ENCODE measurements at regions not wholly inside any gene's neighbourhood (a gene's known extent, or its start where the extent isn't known, plus 50 kb on each side); places are given as distances from the start of the nearest gene placed in this dataset.

DNA sequence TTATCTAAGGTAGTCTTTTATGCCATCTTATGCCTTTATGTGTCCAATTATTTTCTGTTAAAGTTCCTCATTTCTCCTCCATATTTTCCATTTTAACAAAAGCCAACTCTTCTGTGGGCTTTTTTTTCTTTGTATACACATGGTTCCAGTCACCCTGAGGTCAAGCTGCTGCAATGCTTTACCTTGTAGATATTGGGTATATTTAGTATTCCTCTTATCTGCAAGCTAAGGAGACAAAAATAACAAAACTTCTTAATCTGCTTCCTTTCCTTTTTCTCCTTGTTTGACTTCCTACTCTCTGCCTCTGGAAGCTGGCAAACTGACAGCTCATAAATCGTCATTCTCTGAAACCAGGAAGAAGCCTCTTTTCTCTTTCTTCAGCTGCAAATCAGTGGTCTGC is 885.0 kb upstream of the LRRN3 start:
- TF ChIP-seq NR2F2 (IDR thresholded peaks at IDR 0.05) (peak; percentile 66), EGR1 (IDR thresholded peaks at IDR 0.05; ENCODE audit: low read depth in 2 of 2) (no peak)
- TF ChIP-seq, protein P1, sequence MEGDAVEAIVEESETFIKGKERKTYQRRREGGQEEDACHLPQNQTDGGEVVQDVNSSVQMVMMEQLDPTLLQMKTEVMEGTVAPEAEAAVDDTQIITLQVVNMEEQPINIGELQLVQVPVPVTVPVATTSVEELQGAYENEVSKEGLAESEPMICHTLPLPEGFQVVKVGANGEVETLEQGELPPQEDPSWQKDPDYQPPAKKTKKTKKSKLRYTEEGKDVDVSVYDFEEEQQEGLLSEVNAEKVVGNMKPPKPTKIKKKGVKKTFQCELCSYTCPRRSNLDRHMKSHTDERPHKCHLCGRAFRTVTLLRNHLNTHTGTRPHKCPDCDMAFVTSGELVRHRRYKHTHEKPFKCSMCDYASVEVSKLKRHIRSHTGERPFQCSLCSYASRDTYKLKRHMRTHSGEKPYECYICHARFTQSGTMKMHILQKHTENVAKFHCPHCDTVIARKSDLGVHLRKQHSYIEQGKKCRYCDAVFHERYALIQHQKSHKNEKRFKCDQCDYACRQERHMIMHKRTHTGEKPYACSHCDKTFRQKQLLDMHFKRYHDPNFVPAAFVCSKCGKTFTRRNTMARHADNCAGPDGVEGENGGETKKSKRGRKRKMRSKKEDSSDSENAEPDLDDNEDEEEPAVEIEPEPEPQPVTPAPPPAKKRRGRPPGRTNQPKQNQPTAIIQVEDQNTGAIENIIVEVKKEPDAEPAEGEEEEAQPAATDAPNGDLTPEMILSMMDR (IDR thresholded peaks at IDR 0.05; ENCODE audit: low read depth, low read length, missing input control), result no peak
- no peak overlapping the region for H3K4me3 ChIP-seq (ENCODE audit: low read depth in 1 of 3, low read length in 3 of 3)
- no peaks in the 10 kb centered on the region for H3K27me3 ChIP-seq (ENCODE audit: control insufficient read depth in 4 of 4, insufficient read depth in 4 of 4, low read length in 3 of 4)
- no peak overlapping the region for H3K9ac ChIP-seq (ENCODE audit: low read depth in 1 of 2, low read length in 2 of 2)
- DNase-seq (ENCODE audit: low spot score), result no peak
- H3K36me3 ChIP-seq (ENCODE audit: control insufficient read depth in 4 of 4, insufficient read depth in 3 of 4, low read depth in 1 of 4, low read length in 3 of 4), result no peaks in the 10 kb centered on the region
- H3K4me1 ChIP-seq (ENCODE audit: control insufficient read depth in 4 of 4, insufficient read depth in 4 of 4, low read length in 3 of 4), result no peaks in the 10 kb centered on the region
- H3K27ac ChIP-seq (ENCODE audit: low read depth in 1 of 2, low read length in 2 of 2), result no peak overlapping the region
- H3K9me3 ChIP-seq (ENCODE audit: control insufficient read depth in 4 of 4, low read length in 3 of 4), result no peaks in the 10 kb centered on the region
- WGBS, result 25% methylated on average over 1 of the region's 1 CpG

DNA sequence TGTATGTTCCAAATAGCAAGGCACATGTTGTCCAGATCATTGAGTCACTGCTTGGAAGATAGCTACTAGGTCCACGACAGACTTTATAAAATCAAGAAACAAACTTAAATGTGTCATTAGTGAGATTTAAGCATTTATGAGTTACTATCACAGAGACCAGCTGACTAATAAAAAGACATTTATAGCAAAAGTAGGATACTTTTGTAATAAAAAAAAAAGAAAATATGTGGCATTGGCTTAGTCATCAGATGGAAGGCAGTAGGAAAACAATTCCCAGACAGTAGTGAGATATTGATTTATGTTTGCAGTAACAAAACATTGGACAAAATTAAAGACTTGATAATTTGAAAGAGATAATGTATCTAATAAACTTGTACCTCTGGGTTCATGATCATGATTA is 881.0 kb upstream of the LRRN3 start:
- H3K9me3 ChIP-seq (ENCODE audit: control insufficient read depth in 4 of 4, low read length in 3 of 4), result no peaks in the 10 kb centered on the region
- H3K4me3 ChIP-seq (ENCODE audit: low read depth in 1 of 3, low read length in 3 of 3), result no peak overlapping the region
- no peaks in the 10 kb centered on the region for H3K36me3 ChIP-seq (ENCODE audit: control insufficient read depth in 4 of 4, insufficient read depth in 3 of 4, low read depth in 1 of 4, low read length in 3 of 4)
- no peaks in the 10 kb centered on the region for H3K27me3 ChIP-seq (ENCODE audit: control insufficient read depth in 4 of 4, insufficient read depth in 4 of 4, low read length in 3 of 4)
- H3K27ac ChIP-seq (ENCODE audit: low read depth in 1 of 2, low read length in 2 of 2), result no peak overlapping the region
- H3K4me1 ChIP-seq (ENCODE audit: control insufficient read depth in 4 of 4, insufficient read depth in 4 of 4, low read length in 3 of 4), result no peaks in the 10 kb centered on the region
- H3K9ac ChIP-seq (ENCODE audit: low read depth in 1 of 2, low read length in 2 of 2), result no peak overlapping the region
- DNase-seq (ENCODE audit: low spot score), result no peak
- TF ChIP-seq ATF3 (IDR thresholded peaks at IDR 0.05) (no peak), HNF4A (conservative IDR thresholded peaks at IDR 0.05) (no peak), TAF1 (conservative IDR thresholded peaks at IDR 0.05) (no peak), JUND (IDR thresholded peaks at IDR 0.05) (no peak), SP1 (IDR thresholded peaks at IDR 0.05) (no peak), REST (IDR thresholded peaks at IDR 0.05) (no peak), GABPA (IDR thresholded peaks at IDR 0.05 in 1 of 2, conservative IDR thresholded peaks at IDR 0.05 in 1 of 2) (no peak), FOXA2 (IDR thresholded peaks at IDR 0.05) (no peak)
- TF ChIP-seq, protein P2, sequence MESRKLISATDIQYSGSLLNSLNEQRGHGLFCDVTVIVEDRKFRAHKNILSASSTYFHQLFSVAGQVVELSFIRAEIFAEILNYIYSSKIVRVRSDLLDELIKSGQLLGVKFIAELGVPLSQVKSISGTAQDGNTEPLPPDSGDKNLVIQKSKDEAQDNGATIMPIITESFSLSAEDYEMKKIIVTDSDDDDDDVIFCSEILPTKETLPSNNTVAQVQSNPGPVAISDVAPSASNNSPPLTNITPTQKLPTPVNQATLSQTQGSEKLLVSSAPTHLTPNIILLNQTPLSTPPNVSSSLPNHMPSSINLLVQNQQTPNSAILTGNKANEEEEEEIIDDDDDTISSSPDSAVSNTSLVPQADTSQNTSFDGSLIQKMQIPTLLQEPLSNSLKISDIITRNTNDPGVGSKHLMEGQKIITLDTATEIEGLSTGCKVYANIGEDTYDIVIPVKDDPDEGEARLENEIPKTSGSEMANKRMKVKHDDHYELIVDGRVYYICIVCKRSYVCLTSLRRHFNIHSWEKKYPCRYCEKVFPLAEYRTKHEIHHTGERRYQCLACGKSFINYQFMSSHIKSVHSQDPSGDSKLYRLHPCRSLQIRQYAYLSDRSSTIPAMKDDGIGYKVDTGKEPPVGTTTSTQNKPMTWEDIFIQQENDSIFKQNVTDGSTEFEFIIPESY (IDR thresholded peaks at IDR 0.05), result no peak
- WGBS, result 71% methylated on average over 1 of the region's 1 CpG

Data from liver (tissue), 8 donors.